ENCODE measurements at regions not wholly inside any gene's neighbourhood (a gene's known extent, or its start where the extent isn't known, plus 50 kb on each side); places are given as distances from the start of the nearest gene placed in this dataset.

- TF ChIP-seq CTCF (IDR thresholded peaks at IDR 0.05; ENCODE audit: insufficient read depth, low read depth, low read length): no peak
- no peak for TF ChIP-seq EZH2 (IDR thresholded peaks at IDR 0.05; ENCODE audit: insufficient read depth, low read length)
These were observed 240.4 kb downstream of the PRL start for GRCh38 chr6:22056398-22056797.
